ENCODE measurements at regions not wholly inside any gene's neighbourhood (a gene's known extent, or its start where the extent isn't known, plus 50 kb on each side); places are given as distances from the start of the nearest gene placed in this dataset.

DNA sequence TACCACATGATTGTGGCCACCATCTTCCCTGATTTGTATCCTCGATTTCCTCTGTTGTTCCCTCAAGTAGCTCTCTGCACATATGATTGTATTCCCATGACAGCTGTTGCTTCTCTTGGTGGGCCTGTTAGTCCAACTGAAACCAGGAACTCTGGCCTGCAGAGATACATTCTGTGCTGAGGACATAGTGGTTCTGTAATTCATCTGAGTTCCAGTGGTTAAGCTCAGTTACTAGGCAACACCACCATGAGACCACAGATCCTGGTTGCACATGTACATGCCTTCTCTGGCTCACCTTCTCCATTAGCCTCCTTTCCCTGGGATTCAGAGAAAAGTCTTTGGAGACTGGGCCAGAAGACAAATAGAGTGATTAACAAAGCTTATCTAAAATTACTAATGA is 172.1 kb upstream of the SLC7A11 start:
- Histone ChIP-seq H3F3A (ENCODE audit: insufficient read depth, low read length) (no peaks in the 10 kb centered on the region), H3K79me2 (ENCODE audit: low read length) (no peaks in the 10 kb centered on the region), H3K4me2 (ENCODE audit: low read depth, low read length) (no peak overlapping the region), H3K4me1 (ENCODE audit: low read length) (peaks cover 4% of the 10 kb centered on the region; the same call in 1 of the 2 replicates), H4K20me1 (ENCODE audit: insufficient read depth, low read length) (no peaks in the 10 kb centered on the region), H3K27ac (ENCODE audit: low read length) (no peak overlapping the region), H3K9me3 (replicated peaks; ENCODE audit: insufficient read depth, low read length) (no peaks in the 10 kb centered on the region), H3K9me2 (replicated peaks; ENCODE audit: insufficient read depth, low read length) (no peaks in the 10 kb centered on the region), H3K9ac (ENCODE audit: low read length) (no peak overlapping the region), H3K4me3 (ENCODE audit: low read length) (no peak overlapping the region), H2AFZ (ENCODE audit: low read length) (no peak overlapping the region), H3K27me3 (replicated peaks; ENCODE audit: insufficient read depth, low read length) (no peaks in the 10 kb centered on the region), H3K36me3 (replicated peaks; ENCODE audit: insufficient read depth, low read length) (no peaks in the 10 kb centered on the region)
- no peak for TF ChIP-seq CTCF (IDR thresholded peaks at IDR 0.05; ENCODE audit: low read length)
- TF ChIP-seq EZH2 (optimal IDR thresholded peaks at IDR 0.05; ENCODE audit: low read depth, low read length) = no peak
- DNase-seq = no peak

GRCh38 chr4:138413273-138413672 is 171.1 kb upstream of the SLC7A11 start:
- Histone ChIP-seq H3K27me3 (replicated peaks; ENCODE audit: insufficient read depth, low read length) (no peaks in the 10 kb centered on the region), H3K9ac (ENCODE audit: low read length) (no peak overlapping the region), H3K9me2 (replicated peaks; ENCODE audit: insufficient read depth, low read length) (no peaks in the 10 kb centered on the region), H3K79me2 (ENCODE audit: low read length) (no peaks in the 10 kb centered on the region), H3K36me3 (replicated peaks; ENCODE audit: insufficient read depth, low read length) (no peaks in the 10 kb centered on the region), H2AFZ (ENCODE audit: low read length) (no peak overlapping the region), H3K27ac (ENCODE audit: low read length) (no peak overlapping the region), H3K4me3 (ENCODE audit: low read length) (no peak overlapping the region), H3K9me3 (replicated peaks; ENCODE audit: insufficient read depth, low read length) (no peaks in the 10 kb centered on the region), H3K4me2 (ENCODE audit: low read depth, low read length) (no peak overlapping the region), H3K4me1 (ENCODE audit: low read length) (peaks cover 4% of the 10 kb centered on the region; the same call in 1 of the 2 replicates), H4K20me1 (ENCODE audit: insufficient read depth, low read length) (no peaks in the 10 kb centered on the region), H3F3A (ENCODE audit: insufficient read depth, low read length) (no peaks in the 10 kb centered on the region)
- TF ChIP-seq EZH2 (optimal IDR thresholded peaks at IDR 0.05; ENCODE audit: low read depth, low read length) = no peak
- no peak for TF ChIP-seq CTCF (IDR thresholded peaks at IDR 0.05; ENCODE audit: low read length)
- no peak for TF ChIP-seq EZH2phosphoT487 (IDR thresholded peaks at IDR 0.05; ENCODE audit: low read length)
- no peak for DNase-seq

- H3K79me2 ChIP-seq (ENCODE audit: low read length) = no peaks in the 10 kb centered on the region
- no peak overlapping the region for H2AFZ ChIP-seq (ENCODE audit: low read length)
- no peak for DNase-seq
- TF ChIP-seq CTCF (IDR thresholded peaks at IDR 0.05; ENCODE audit: low read length) = no peak
- TF ChIP-seq EZH2phosphoT487 (IDR thresholded peaks at IDR 0.05; ENCODE audit: low read length) = no peak
- no peak for TF ChIP-seq EZH2 (optimal IDR thresholded peaks at IDR 0.05; ENCODE audit: low read depth, low read length)
- H3K4me1 ChIP-seq (ENCODE audit: low read length) = peaks cover 4% of the 10 kb centered on the region; the same call in 1 of the 2 replicates
- no peaks in the 10 kb centered on the region for H3K9me3 ChIP-seq (replicated peaks; ENCODE audit: insufficient read depth, low read length)
- no peaks in the 10 kb centered on the region for H4K20me1 ChIP-seq (ENCODE audit: insufficient read depth, low read length)
- no peaks in the 10 kb centered on the region for H3F3A ChIP-seq (ENCODE audit: insufficient read depth, low read length)
- H3K4me2 ChIP-seq (ENCODE audit: low read depth, low read length) = no peak overlapping the region
- H3K9me2 ChIP-seq (replicated peaks; ENCODE audit: insufficient read depth, low read length) = no peaks in the 10 kb centered on the region
- no peak overlapping the region for H3K9ac ChIP-seq (ENCODE audit: low read length)
- no peaks in the 10 kb centered on the region for H3K27me3 ChIP-seq (replicated peaks; ENCODE audit: insufficient read depth, low read length)
- H3K27ac ChIP-seq (ENCODE audit: low read length) = no peak overlapping the region
- no peaks in the 10 kb centered on the region for H3K36me3 ChIP-seq (replicated peaks; ENCODE audit: insufficient read depth, low read length)
- H3K4me3 ChIP-seq (ENCODE audit: low read length) = no peak overlapping the region
These were observed 170.7 kb upstream of the SLC7A11 start for GRCh38 chr4:138412847-138413246.
